ENCODE measurements at regions not wholly inside any gene's neighbourhood (a gene's known extent, or its start where the extent isn't known, plus 50 kb on each side); places are given as distances from the start of the nearest gene placed in this dataset.

DNA sequence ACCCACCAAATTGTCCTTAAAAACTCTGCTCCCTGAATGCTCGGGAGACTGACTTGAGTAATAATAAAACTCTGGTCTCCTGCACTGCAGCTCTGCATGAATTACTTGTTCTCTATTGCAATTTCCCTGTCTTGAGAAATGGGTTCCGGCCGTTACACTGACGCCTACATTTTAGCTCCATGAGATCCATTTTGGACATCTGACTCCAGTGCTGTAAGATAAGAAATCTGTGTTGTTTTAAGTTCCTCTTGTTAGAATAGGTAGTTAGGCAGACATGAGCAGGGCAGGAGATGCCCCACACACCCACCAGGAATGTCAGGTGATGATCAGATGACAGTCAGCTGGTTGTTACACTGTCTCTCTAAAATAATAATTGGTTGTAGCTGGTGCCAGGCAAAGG lies 125.8 kb upstream of the SHB start:
- TF ChIP-seq, protein P1, sequence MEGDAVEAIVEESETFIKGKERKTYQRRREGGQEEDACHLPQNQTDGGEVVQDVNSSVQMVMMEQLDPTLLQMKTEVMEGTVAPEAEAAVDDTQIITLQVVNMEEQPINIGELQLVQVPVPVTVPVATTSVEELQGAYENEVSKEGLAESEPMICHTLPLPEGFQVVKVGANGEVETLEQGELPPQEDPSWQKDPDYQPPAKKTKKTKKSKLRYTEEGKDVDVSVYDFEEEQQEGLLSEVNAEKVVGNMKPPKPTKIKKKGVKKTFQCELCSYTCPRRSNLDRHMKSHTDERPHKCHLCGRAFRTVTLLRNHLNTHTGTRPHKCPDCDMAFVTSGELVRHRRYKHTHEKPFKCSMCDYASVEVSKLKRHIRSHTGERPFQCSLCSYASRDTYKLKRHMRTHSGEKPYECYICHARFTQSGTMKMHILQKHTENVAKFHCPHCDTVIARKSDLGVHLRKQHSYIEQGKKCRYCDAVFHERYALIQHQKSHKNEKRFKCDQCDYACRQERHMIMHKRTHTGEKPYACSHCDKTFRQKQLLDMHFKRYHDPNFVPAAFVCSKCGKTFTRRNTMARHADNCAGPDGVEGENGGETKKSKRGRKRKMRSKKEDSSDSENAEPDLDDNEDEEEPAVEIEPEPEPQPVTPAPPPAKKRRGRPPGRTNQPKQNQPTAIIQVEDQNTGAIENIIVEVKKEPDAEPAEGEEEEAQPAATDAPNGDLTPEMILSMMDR (IDR thresholded peaks at IDR 0.05), result no peak
- no peak overlapping the region for H3K4me3 Mint-ChIP-seq
- no peaks in the 10 kb centered on the region for H3K9me3 Mint-ChIP-seq
- H2AFZ ChIP-seq (ENCODE audit: insufficient read depth, low read depth, low read length, poor library complexity, severe bottlenecking), result no peak overlapping the region
- no peak overlapping the region for H3K4me3 ChIP-seq (replicated peaks in 1 of 3; ENCODE audit: low read depth in 2 of 3, low read length in 3 of 3)
- no peaks in the 10 kb centered on the region for H3K36me3 Mint-ChIP-seq
- H4K20me1 ChIP-seq (ENCODE audit: insufficient read depth, low read length), result no peaks in the 10 kb centered on the region
- no peak overlapping the region for H3K27ac Mint-ChIP-seq
- no peaks in the 10 kb centered on the region for H3K79me2 ChIP-seq (ENCODE audit: insufficient read depth, low read length)
- no peak overlapping the region for H3K9ac ChIP-seq (ENCODE audit: insufficient read depth, low read length, poor library complexity, severe bottlenecking)
- H3K4me2 ChIP-seq (replicated peaks; ENCODE audit: extremely low read depth, low read length, poor library complexity, severe bottlenecking), result no peak overlapping the region
- intact Hi-C loops (cut with micrococcal nuclease), result no loop called here
- no peak for DNase-seq
- no peaks in the 10 kb centered on the region for H3K9me3 ChIP-seq (replicated peaks in 1 of 2; ENCODE audit: control insufficient read depth in 1 of 2, insufficient read depth in 1 of 2, low read length in 2 of 2)
- no peaks in the 10 kb centered on the region for H3K4me1 Mint-ChIP-seq
- no peaks in the 10 kb centered on the region for H3K4me1 ChIP-seq (ENCODE audit: control insufficient read depth in 1 of 2, insufficient read depth in 2 of 2, low read length in 2 of 2)
- H3K27ac ChIP-seq (ENCODE audit: low read depth in 1 of 2, low read length in 2 of 2), result no peak overlapping the region
- H3K27me3 ChIP-seq (ENCODE audit: control insufficient read depth in 2 of 2, insufficient read depth in 2 of 2, low read length in 2 of 2), result no peaks in the 10 kb centered on the region
- no peaks in the 10 kb centered on the region for H3K36me3 ChIP-seq (replicated peaks in 1 of 2; ENCODE audit: control insufficient read depth in 1 of 2, insufficient read depth in 2 of 2, low read length in 2 of 2)
- H3K27me3 Mint-ChIP-seq (ENCODE audit: low read depth in 3 of 3), result peaks cover 0 to 2% (median 0%) of the 10 kb centered on the region in 3 donors
- 83% methylated on average over 1 of the region's 4 CpGs for WGBS (ENCODE audit: insufficient coverage)

DNA sequence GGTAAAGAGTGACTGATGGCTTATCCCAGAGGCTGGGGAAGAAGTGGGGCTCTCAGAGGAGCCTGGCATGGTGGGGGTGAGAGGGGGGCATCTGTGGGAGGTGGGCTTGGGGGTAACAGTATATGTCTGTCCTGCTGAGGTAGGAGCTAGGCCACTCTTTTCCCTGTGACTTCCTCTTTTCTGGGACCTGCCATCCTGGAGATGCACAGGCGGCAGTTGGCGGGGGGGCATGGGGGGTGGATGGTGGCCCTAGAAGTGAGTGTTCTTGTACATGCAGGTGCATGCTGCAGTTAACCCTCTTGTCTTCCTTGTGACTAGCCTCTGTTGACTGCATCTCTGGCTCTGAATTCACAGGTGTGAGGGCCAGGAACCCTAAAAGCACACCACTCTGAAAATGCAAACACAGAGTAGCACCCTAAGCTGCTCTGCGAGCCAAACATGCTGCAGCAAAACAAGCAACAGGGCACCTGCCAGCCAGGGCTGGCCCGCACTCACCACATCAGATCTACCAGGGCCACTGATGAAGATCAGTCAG lies 123.8 kb upstream of the SHB start:
- no peak overlapping the region for H3K4me3 Mint-ChIP-seq
- peaks cover 0 to 7% (median 3%) of the 10 kb centered on the region in 3 donors for H3K27me3 Mint-ChIP-seq (ENCODE audit: low read depth in 3 of 3)
- Histone ChIP-seq H3K79me2 (ENCODE audit: insufficient read depth, low read length) (no peaks in the 10 kb centered on the region), H3K36me3 (replicated peaks in 1 of 2; ENCODE audit: control insufficient read depth in 1 of 2, insufficient read depth in 2 of 2, low read length in 2 of 2) (no peaks in the 10 kb centered on the region), H4K20me1 (ENCODE audit: insufficient read depth, low read length) (no peaks in the 10 kb centered on the region), H3K4me3 (replicated peaks in 1 of 3; ENCODE audit: low read depth in 2 of 3, low read length in 3 of 3) (no peak overlapping the region), H3K27ac (ENCODE audit: low read depth in 1 of 2, low read length in 2 of 2) (no peak overlapping the region), H2AFZ (ENCODE audit: insufficient read depth, low read depth, low read length, poor library complexity, severe bottlenecking) (no peak overlapping the region), H3K27me3 (ENCODE audit: control insufficient read depth in 2 of 2, insufficient read depth in 2 of 2, low read length in 2 of 2) (no peaks in the 10 kb centered on the region), H3K9ac (ENCODE audit: insufficient read depth, low read length, poor library complexity, severe bottlenecking) (no peak overlapping the region), H3K4me1 (ENCODE audit: control insufficient read depth in 1 of 2, insufficient read depth in 2 of 2, low read length in 2 of 2) (no peaks in the 10 kb centered on the region), H3K4me2 (replicated peaks; ENCODE audit: extremely low read depth, low read length, poor library complexity, severe bottlenecking) (no peak overlapping the region), H3K9me3 (replicated peaks in 1 of 2; ENCODE audit: control insufficient read depth in 1 of 2, insufficient read depth in 1 of 2, low read length in 2 of 2) (no peaks in the 10 kb centered on the region)
- intact Hi-C loops (cut with micrococcal nuclease), result no loop called here
- 100% methylated on average over 2 of the region's 4 CpGs for WGBS (ENCODE audit: insufficient coverage)
- TF ChIP-seq, protein P1 (IDR thresholded peaks at IDR 0.05), result no peak
- no peak for DNase-seq
- H3K36me3 Mint-ChIP-seq, result no peaks in the 10 kb centered on the region
- H3K27ac Mint-ChIP-seq, result no peak overlapping the region
- H3K9me3 Mint-ChIP-seq, result no peaks in the 10 kb centered on the region
- no peaks in the 10 kb centered on the region for H3K4me1 Mint-ChIP-seq

All from CD14-positive monocyte (primary cell).